PC-3 (cell line): ENCODE measurements at regions not wholly inside any gene's neighbourhood (a gene's known extent, or its start where the extent isn't known, plus 50 kb on each side); places are given as distances from the start of the nearest gene placed in this dataset.

Experiments
- ATAC-seq: fragments of 200-7000 bp; cut with Tn5 transposase; 2 replicates; pipeline ENCODE4 v1.9.1; 2020; ENCODE audit warnings: mild to moderate bottlenecking, moderate library complexity
- BruUV-seq: library from RNA; stranded (reverse); fragments of 400-500 nt; replicated peaks from 2 replicates; lab custom pipeline; 2021; lab: Mats Ljungman, UMichigan
- CTCF ChIA-PET: fragments of 300-600 bp; sonication (Branson Sonifier 250); formaldehyde crosslinking; loops from one replicate; lab custom pipeline; 2022; ENCODE audit warnings: antibody characterized with exemption; lab: Charles Lee
- POLR2A ChIA-PET: fragments of 300-600 bp; sonication (Branson Sonifier 250); formaldehyde crosslinking; loops from one replicate; lab custom pipeline; 2022; ENCODE audit warnings: antibody characterized with exemption; ENCODE audit not compliant: unreplicated experiment; lab: Charles Lee
- DNase-seq: peaks from one replicate; pipeline ENCODE4 v3.0.0-alpha.2; 2015
- H2AFZ ChIP-seq: fragments of 300-600 bp; sonication (generic); 2 replicates; pipeline ENCODE4 v1.6.0; 2016; ENCODE audit warnings: antibody characterized with exemption, low read length
- H3F3A ChIP-seq: fragments of 300-600 bp; sonication (generic); one replicate; pipeline ENCODE4 v1.6.0; 2017; ENCODE audit warnings: antibody characterized with exemption, low read length, control low read depth, mild to moderate bottlenecking; ENCODE audit not compliant: unreplicated experiment
- H3K27ac ChIP-seq: fragments of 300-600 bp; sonication (generic); 2 replicates; pipeline ENCODE4 v1.5.1; 2016; ENCODE audit warnings: mild to moderate bottlenecking, low read length
- H3K27me3 ChIP-seq: fragments of 300-600 bp; sonication (generic); 2 replicates; pipeline ENCODE4 v1.6.1; 2016; ENCODE audit warnings: low read length, mixed read lengths
- H3K36me3 ChIP-seq: fragments of 300-600 bp; sonication (generic); 2 replicates; pipeline ENCODE4 v1.6.1; 2016; ENCODE audit warnings: low read depth, mixed run types, low read length, mixed read lengths
- H3K4me1 ChIP-seq: fragments of 300-600 bp; sonication (generic); 2 replicates; pipeline ENCODE4 v1.5.1; 2016; ENCODE audit warnings: low read length; ENCODE audit not compliant: insufficient read depth
- H3K4me2 ChIP-seq: fragments of 300-600 bp; sonication (generic); 2 replicates; pipeline ENCODE4 v1.6.0; 2016; ENCODE audit warnings: low read length
- H3K4me3 ChIP-seq: fragments of 300-600 bp; sonication (generic); 2 replicates; pipeline ENCODE4 v1.5.1; 2016; ENCODE audit warnings: mild to moderate bottlenecking, low read length, mixed read lengths
- H3K79me2 ChIP-seq: fragments of 300-600 bp; sonication (generic); 2 replicates; pipeline ENCODE4 v1.6.1; 2017; ENCODE audit warnings: low read length, mixed read lengths
- H3K9ac ChIP-seq: fragments of 300-600 bp; sonication (generic); 2 replicates; pipeline ENCODE4 v1.6.0; 2016; ENCODE audit warnings: mild to moderate bottlenecking, low read length
- H3K9me2 ChIP-seq: fragments of 300-600 bp; sonication (generic); replicated peaks from 2 replicates; pipeline ENCODE4 v1.6.1; 2016; ENCODE audit warnings: mixed run types, low read length, mixed read lengths
- H3K9me3 ChIP-seq: fragments of 300-600 bp; sonication (generic); 2 replicates; pipeline ENCODE4 v1.6.1; 2016; ENCODE audit warnings: low read length, mixed read lengths
- H4K20me1 ChIP-seq: fragments of 300-600 bp; sonication (generic); 2 replicates; pipeline ENCODE4 v1.6.1; 2016; ENCODE audit warnings: low read length, mixed read lengths
- CTCF ChIP-seq: fragments of 300-600 bp; sonication (generic); conservative IDR thresholded peaks from 2 replicates; pipeline ENCODE4 v1.5.1; 2017; ENCODE audit warnings: antibody characterized with exemption, low read depth, mild to moderate bottlenecking, low read length
- EZH2 ChIP-seq: fragments of 300-600 bp; sonication (generic); IDR thresholded peaks from one replicate; pipeline ENCODE4 v1.6.1; 2017; ENCODE audit warnings: antibody characterized with exemption, mild to moderate bottlenecking, low read length; ENCODE audit not compliant: unreplicated experiment
- EZH2phosphoT487 ChIP-seq: fragments of 300-600 bp; sonication (generic); IDR thresholded peaks from 2 replicates; pipeline ENCODE4 v1.6.1; 2018; ENCODE audit warnings: mild to moderate bottlenecking, antibody characterized with exemption, low read length, borderline replicate concordance
- intact Hi-C: fragments of 100-400 bp; cut with micrococcal nuclease; formaldehyde crosslinking; loops from 2 replicates; pipeline ENCODE4 v1.9.0; 2023

- no TSS peak for BruUV-seq
- Histone ChIP-seq H3K4me3 (no peak overlapping the region), H3K27me3 (peaks cover 30% of the 10 kb centered on the region; the same call in 1 of the 2 replicates), H4K20me1 (no peaks in the 10 kb centered on the region), H3K4me2 (no peak overlapping the region), H2AFZ (no peak overlapping the region), H3K4me1 (no peaks in the 10 kb centered on the region), H3K79me2 (no peaks in the 10 kb centered on the region), H3K9me3 (no peaks in the 10 kb centered on the region), H3K27ac (no peak overlapping the region), H3K9ac (no peak overlapping the region), H3F3A (no peaks in the 10 kb centered on the region), H3K36me3 (no peaks in the 10 kb centered on the region), H3K9me2 (no peaks in the 10 kb centered on the region)
- POLR2A ChIA-PET, result no interaction called here
- TF ChIP-seq CTCF, result peak; percentile 92
- TF ChIP-seq EZH2phosphoT487, result no peak
- TF ChIP-seq EZH2, result no peak
- ATAC-seq (peak; percentile 33; the same call in 1 of the 2 replicates), DNase-seq (peak; percentile 69)
- CTCF ChIA-PET, result no interaction called here
- intact Hi-C loops, result loop anchor here (1.0 to 10.0 kb wide), 3 partner anchors 368 to 1868 kb away; no protein-coding TSS in a partner anchor
Measured at GRCh38 chr2:41782306-41783158, 265.3 kb upstream of the PKDCC start.

- ChIA-PET POLR2A (no interaction called here), CTCF (no interaction called here)
- no peak overlapping the region for H3K4me2 ChIP-seq
- H3K9ac ChIP-seq, result no peak overlapping the region
- no peaks in the 10 kb centered on the region for H3K79me2 ChIP-seq
- H3K27me3 ChIP-seq, result peaks cover 22% of the 10 kb centered on the region; the same call in 1 of the 2 replicates
- ATAC-seq (no peak), DNase-seq (peak; percentile 4)
- H4K20me1 ChIP-seq, result no peaks in the 10 kb centered on the region
- H3F3A ChIP-seq, result no peaks in the 10 kb centered on the region
- no peak overlapping the region for H3K4me3 ChIP-seq
- no peak overlapping the region for H2AFZ ChIP-seq
- intact Hi-C loops, result loop anchor here (10.0 kb wide), 2 partner anchors 830 to 1870 kb away; no protein-coding TSS in a partner anchor
- H3K36me3 ChIP-seq, result no peaks in the 10 kb centered on the region
- no peak overlapping the region for H3K27ac ChIP-seq
- no TSS peak for BruUV-seq
- no peaks in the 10 kb centered on the region for H3K9me2 ChIP-seq
- H3K4me1 ChIP-seq, result no peaks in the 10 kb centered on the region
- TF ChIP-seq CTCF (no peak), EZH2phosphoT487 (no peak), EZH2 (no peak)
- no peaks in the 10 kb centered on the region for H3K9me3 ChIP-seq
Measured at GRCh38 chr2:41784496-41784895, 263.3 kb upstream of the PKDCC start.
